CD14-positive monocyte (primary cell): ENCODE measurements at regions not wholly inside any gene's neighbourhood (a gene's known extent, or its start where the extent isn't known, plus 50 kb on each side); places are given as distances from the start of the nearest gene placed in this dataset.

Experiments
- DNase-seq, 3 donors: peaks; one replicate each; pipeline ENCODE4 v3.0.0-alpha.2; 2011 to 2022
- H2AFZ ChIP-seq: 2 replicates; pipeline ENCODE4 v1.6.0; 2012; ENCODE audit warnings: mild to moderate bottlenecking, low read depth, low read length, inconsistent platforms; ENCODE audit not compliant: insufficient read depth, poor library complexity, severe bottlenecking
- H3K27ac ChIP-seq, 2 donors: 1 replicate in 1 of 2; 2 replicates in 1 of 2; pipeline ENCODE4 v1.5.1; 2012 to 2013; ENCODE audit warnings: low read length in 2 of 2, control low read depth in 1 of 2, inconsistent platforms in 1 of 2, low read depth in 1 of 2, mild to moderate bottlenecking in 1 of 2
- H3K27me3 ChIP-seq, 2 donors: one replicate each; pipeline versions ENCODE4 v1.6.0 to v1.6.1; 2011 to 2013; ENCODE audit warnings: low read length in 2 of 2; ENCODE audit not compliant: control insufficient read depth in 2 of 2, insufficient read depth in 2 of 2
- H3K36me3 ChIP-seq, 2 donors: replicated peaks in 1 of 2; 1 replicate in 1 of 2; 2 replicates in 1 of 2; pipeline versions ENCODE4 v1.5.1 to v1.6.1; 2012 to 2013; ENCODE audit warnings: low read length in 2 of 2, control low read depth in 1 of 2, inconsistent platforms in 1 of 2, mild to moderate bottlenecking in 1 of 2; ENCODE audit not compliant: insufficient read depth in 2 of 2, control insufficient read depth in 1 of 2
- H3K4me1 ChIP-seq, 2 donors: 1 replicate in 1 of 2; 2 replicates in 1 of 2; pipeline versions ENCODE4 v1.5.1 to v1.6.1; 2012 to 2013; ENCODE audit warnings: low read length in 2 of 2, control low read depth in 1 of 2, inconsistent platforms in 1 of 2, mild to moderate bottlenecking in 1 of 2, moderate library complexity in 1 of 2; ENCODE audit not compliant: insufficient read depth in 2 of 2, control insufficient read depth in 1 of 2
- H3K4me2 ChIP-seq: replicated peaks from 2 replicates; pipeline ENCODE3; 2012; ENCODE audit warnings: low read length, moderate library complexity, mild to moderate bottlenecking; ENCODE audit not compliant: poor library complexity, severe bottlenecking; ENCODE audit errors: extremely low read depth
- H3K4me3 ChIP-seq, 3 experiments: fragments of 200-600 bp in 1 of 3; sonication (generic) in 1 of 3; replicated peaks in 1 of 3; 1 replicate in 2 of 3; 2 replicates in 1 of 3; pipeline ENCODE4 v1.5.1; 2011 to 2013; ENCODE audit warnings: low read length in 3 of 3, mild to moderate bottlenecking in 3 of 3, control low read depth in 2 of 3, low read depth in 2 of 3, inconsistent platforms in 1 of 3, moderate library complexity in 1 of 3
- H3K79me2 ChIP-seq: 2 replicates; pipeline ENCODE4 v1.6.0; 2012; ENCODE audit warnings: mild to moderate bottlenecking, control low read depth, inconsistent platforms, low read length, moderate library complexity; ENCODE audit not compliant: insufficient read depth
- H3K9ac ChIP-seq: 2 replicates; pipeline ENCODE4 v1.6.0; 2017; ENCODE audit warnings: low read length, mild to moderate bottlenecking; ENCODE audit not compliant: insufficient read depth, poor library complexity, severe bottlenecking
- H3K9me3 ChIP-seq, 2 donors: replicated peaks in 1 of 2; 1 replicate in 1 of 2; 2 replicates in 1 of 2; pipeline versions ENCODE4 v1.5.1 to v1.6.1; 2012 to 2013; ENCODE audit warnings: low read length in 2 of 2, control low read depth in 1 of 2; ENCODE audit not compliant: control insufficient read depth in 1 of 2, insufficient read depth in 1 of 2
- H4K20me1 ChIP-seq: 2 replicates; pipeline ENCODE4 v1.6.0; 2012; ENCODE audit warnings: mild to moderate bottlenecking, low read length, control low read depth, moderate library complexity; ENCODE audit not compliant: insufficient read depth
- H3K27ac Mint-ChIP-seq, 7 donors: one replicate each; pipeline ENCODE4 v1.8.0; 2020; ENCODE audit warnings: mild to moderate bottlenecking in 7 of 7, mixed read lengths in 7 of 7, moderate library complexity in 6 of 7, inconsistent platforms in 2 of 7
- H3K27me3 Mint-ChIP-seq, 3 donors: one replicate each; pipeline ENCODE4 v1.8.0; 2021 to 2022; ENCODE audit warnings: low read depth in 3 of 3, mild to moderate bottlenecking in 3 of 3, mixed read lengths in 3 of 3, moderate library complexity in 3 of 3, inconsistent platforms in 1 of 3
- H3K36me3 Mint-ChIP-seq, 2 donors: one replicate each; pipeline ENCODE4 v1.8.0; 2020; ENCODE audit warnings: mixed read lengths in 2 of 2, inconsistent platforms in 1 of 2, mild to moderate bottlenecking in 1 of 2
- H3K4me1 Mint-ChIP-seq: one replicate; pipeline ENCODE4 v1.8.0; 2020; ENCODE audit warnings: mild to moderate bottlenecking, mixed read lengths
- H3K4me3 Mint-ChIP-seq, 2 donors: one replicate each; pipeline ENCODE4 v1.8.0; 2020; ENCODE audit warnings: mild to moderate bottlenecking in 2 of 2, mixed read lengths in 2 of 2, moderate library complexity in 1 of 2
- H3K9me3 Mint-ChIP-seq, 7 donors: one replicate each; pipeline ENCODE4 v1.8.0; 2020 to 2022; ENCODE audit warnings: mixed read lengths in 7 of 7, mild to moderate bottlenecking in 6 of 7, moderate library complexity in 6 of 7, inconsistent platforms in 2 of 7
- WGBS: methylation state at CpG from one replicate; pipeline ENCODE4 v1.1.5; 2013; ENCODE audit warnings: missing lambda C conversion rate; ENCODE audit not compliant: insufficient coverage; 5-methylcytosine and 5-hydroxymethylcytosine counted together
- intact Hi-C, 2 donors: fragments of 100-400 bp; cut with micrococcal nuclease; formaldehyde crosslinking; loops; one replicate each; pipeline versions ENCODE4 v1.15.0 to v1.15.1; 2023
- TF ChIP-seq, protein P1 (sequence below): fragments of 200-600 bp; IDR thresholded peaks from one replicate; pipeline ENCODE4 v1.8.0; 2022; ENCODE audit warnings: antibody characterized with exemption, mild to moderate bottlenecking

DNA sequence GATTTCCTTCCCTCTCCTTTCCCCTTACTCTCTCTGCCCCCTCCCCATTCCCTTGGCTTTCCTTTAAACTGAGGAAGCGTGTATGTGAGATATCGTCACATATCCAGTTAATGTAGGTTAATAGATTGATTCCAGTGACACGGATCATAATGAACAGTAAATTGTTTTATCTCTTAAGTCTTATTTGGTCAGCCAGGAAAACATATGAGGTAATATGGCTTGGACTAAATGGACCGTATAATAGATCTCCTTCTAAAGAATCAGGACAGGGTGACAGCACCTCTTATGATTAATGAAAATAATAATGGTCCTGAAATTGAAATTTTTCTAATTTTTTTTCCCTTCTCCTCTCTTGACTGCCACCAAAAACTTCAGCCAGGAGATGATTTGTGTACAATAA lies 779.8 kb upstream of the NR2F2 start:
- no peak for DNase-seq
- no peaks in the 10 kb centered on the region for H3K4me1 Mint-ChIP-seq
- Histone ChIP-seq H3K27ac (no peak overlapping the region), H2AFZ (no peak overlapping the region), H3K4me2 (no peak overlapping the region), H3K27me3 (no peaks in the 10 kb centered on the region), H3K79me2 (no peaks in the 10 kb centered on the region), H3K4me1 (no peaks in the 10 kb centered on the region), H3K36me3 (no peaks in the 10 kb centered on the region), H3K4me3 (no peak overlapping the region), H3K9me3 (no peaks in the 10 kb centered on the region), H3K9ac (no peak overlapping the region), H4K20me1 (no peaks in the 10 kb centered on the region)
- H3K36me3 Mint-ChIP-seq, result no peaks in the 10 kb centered on the region
- intact Hi-C loops, result no loop called here
- TF ChIP-seq, protein P1, sequence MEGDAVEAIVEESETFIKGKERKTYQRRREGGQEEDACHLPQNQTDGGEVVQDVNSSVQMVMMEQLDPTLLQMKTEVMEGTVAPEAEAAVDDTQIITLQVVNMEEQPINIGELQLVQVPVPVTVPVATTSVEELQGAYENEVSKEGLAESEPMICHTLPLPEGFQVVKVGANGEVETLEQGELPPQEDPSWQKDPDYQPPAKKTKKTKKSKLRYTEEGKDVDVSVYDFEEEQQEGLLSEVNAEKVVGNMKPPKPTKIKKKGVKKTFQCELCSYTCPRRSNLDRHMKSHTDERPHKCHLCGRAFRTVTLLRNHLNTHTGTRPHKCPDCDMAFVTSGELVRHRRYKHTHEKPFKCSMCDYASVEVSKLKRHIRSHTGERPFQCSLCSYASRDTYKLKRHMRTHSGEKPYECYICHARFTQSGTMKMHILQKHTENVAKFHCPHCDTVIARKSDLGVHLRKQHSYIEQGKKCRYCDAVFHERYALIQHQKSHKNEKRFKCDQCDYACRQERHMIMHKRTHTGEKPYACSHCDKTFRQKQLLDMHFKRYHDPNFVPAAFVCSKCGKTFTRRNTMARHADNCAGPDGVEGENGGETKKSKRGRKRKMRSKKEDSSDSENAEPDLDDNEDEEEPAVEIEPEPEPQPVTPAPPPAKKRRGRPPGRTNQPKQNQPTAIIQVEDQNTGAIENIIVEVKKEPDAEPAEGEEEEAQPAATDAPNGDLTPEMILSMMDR, result no peak
- H3K27me3 Mint-ChIP-seq, result peaks cover 0 to 4% (median 0%) of the 10 kb centered on the region in 3 donors
- WGBS, result no CpG with 5 or more reads among the region's 4 CpGs
- H3K9me3 Mint-ChIP-seq, result peaks cover 0 to 3% (median 0%) of the 10 kb centered on the region in 7 donors
- H3K27ac Mint-ChIP-seq, result no peak overlapping the region
- H3K4me3 Mint-ChIP-seq, result no peak overlapping the region

DNA sequence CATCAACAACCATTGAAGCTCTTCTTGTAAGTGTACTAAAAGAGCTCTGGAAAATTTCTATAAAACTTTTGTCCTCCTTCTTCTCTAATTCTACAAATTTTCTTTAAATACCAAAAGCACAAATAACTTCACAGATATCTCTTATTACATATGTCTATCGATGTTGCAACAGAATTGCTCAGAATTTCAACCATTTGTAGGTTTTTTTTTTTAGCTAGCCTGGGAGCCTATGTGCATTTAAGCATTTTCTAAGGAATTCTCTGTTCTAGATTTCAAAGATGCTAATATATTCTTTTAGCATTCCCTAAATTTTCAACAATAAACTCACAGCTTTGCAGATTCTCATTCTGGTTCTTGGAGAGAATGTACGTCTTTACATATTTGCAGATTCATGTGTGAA lies 774.3 kb upstream of the NR2F2 start:
- no peaks in the 10 kb centered on the region for H4K20me1 ChIP-seq
- H3K9ac ChIP-seq, result no peak overlapping the region
- H3K4me3 Mint-ChIP-seq, result no peak overlapping the region
- no peaks in the 10 kb centered on the region for H3K36me3 Mint-ChIP-seq
- no peaks in the 10 kb centered on the region for H3K79me2 ChIP-seq
- TF ChIP-seq, protein P1, result no peak
- no peaks in the 10 kb centered on the region for H3K36me3 ChIP-seq
- H3K27ac Mint-ChIP-seq, result no peak overlapping the region
- no peak overlapping the region for H2AFZ ChIP-seq
- intact Hi-C loops, result no loop called here
- H3K27ac ChIP-seq, result no peak overlapping the region
- no peaks in the 10 kb centered on the region for H3K4me1 ChIP-seq
- no peaks in the 10 kb centered on the region for H3K9me3 ChIP-seq
- H3K4me2 ChIP-seq, result no peak overlapping the region
- DNase-seq, result no peak
- H3K4me1 Mint-ChIP-seq, result no peaks in the 10 kb centered on the region
- no peak overlapping the region for H3K4me3 ChIP-seq
- no CpG with 5 or more reads among the region's 2 CpGs for WGBS
- H3K27me3 Mint-ChIP-seq, result peaks cover 0 to 5% (median 2%) of the 10 kb centered on the region in 3 donors
- peaks cover 0 to 3% (median 0%) of the 10 kb centered on the region in 7 donors for H3K9me3 Mint-ChIP-seq
- no peaks in the 10 kb centered on the region for H3K27me3 ChIP-seq
